Osteoblast (primary cell): ENCODE measurements at regions not wholly inside any gene's neighbourhood (a gene's known extent, or its start where the extent isn't known, plus 50 kb on each side); places are given as distances from the start of the nearest gene placed in this dataset.

ENCODE experiments used
- DNase-seq: peaks from one replicate; pipeline ENCODE4 v3.0.0; 2011; ENCODE audit warnings: low spot score, mixed read lengths; ENCODE audit not compliant: insufficient read length; ENCODE audit errors: missing footprints
- H2AFZ ChIP-seq: 2 replicates; pipeline ENCODE4 v1.6.0; 2011; ENCODE audit warnings: mild to moderate bottlenecking, low read length
- H3K27ac ChIP-seq: 2 replicates; pipeline ENCODE4 v1.5.1; 2011; ENCODE audit warnings: mild to moderate bottlenecking, low read depth, low read length, moderate library complexity
- H3K27me3 ChIP-seq: 2 replicates; pipeline ENCODE4 v1.6.0; 2012; ENCODE audit warnings: mild to moderate bottlenecking, control low read depth, inconsistent platforms, low read length, moderate library complexity; ENCODE audit not compliant: insufficient read depth
- H3K36me3 ChIP-seq: 2 replicates; pipeline ENCODE4 v1.5.1; 2011; ENCODE audit warnings: mild to moderate bottlenecking, low read length, control low read depth, moderate library complexity; ENCODE audit not compliant: insufficient read depth
- H3K4me1 ChIP-seq: 2 replicates; pipeline ENCODE4 v1.5.1; 2011; ENCODE audit warnings: mild to moderate bottlenecking, low read length, control low read depth, moderate library complexity; ENCODE audit not compliant: insufficient read depth
- H3K4me2 ChIP-seq: 2 replicates; pipeline ENCODE4 v1.6.0; 2011; ENCODE audit warnings: mild to moderate bottlenecking, low read length; ENCODE audit not compliant: insufficient read depth
- H3K4me3 ChIP-seq: fragments of 200-600 bp; sonication (generic); 3 replicates; pipeline ENCODE4 v1.5.1; 2012; ENCODE audit warnings: mild to moderate bottlenecking, low read length, inconsistent platforms; ENCODE audit not compliant: insufficient read depth
- H3K79me2 ChIP-seq: 2 replicates; pipeline ENCODE4 v1.6.0; 2012; ENCODE audit warnings: mild to moderate bottlenecking, low read length, control low read depth, inconsistent platforms; ENCODE audit not compliant: insufficient read depth
- H3K9me3 ChIP-seq: 2 replicates; pipeline ENCODE4 v1.5.1; 2011; ENCODE audit warnings: low read depth, low read length, control low read depth
- H4K20me1 ChIP-seq: 2 replicates; pipeline ENCODE4 v1.6.0; 2012; ENCODE audit warnings: mild to moderate bottlenecking, low read length, control low read depth; ENCODE audit not compliant: insufficient read depth
- CTCF ChIP-seq: IDR thresholded peaks from 2 replicates; pipeline ENCODE4 v1.5.1; 2011; ENCODE audit warnings: mild to moderate bottlenecking, low read depth, low read length, moderate library complexity; ENCODE audit errors: extremely low read depth

- no peak for TF ChIP-seq CTCF
Measured at GRCh38 chr6:2416128-2416712, 170.8 kb upstream of the GMDS start.

GRCh38 chr6:2414885-2415547 lies 169.6 kb upstream of the GMDS start:
- DNase-seq: no peak
- Histone ChIP-seq H3K27ac (peak overlapping the region; percentile 51), H3K4me3 (no peak overlapping the region), H4K20me1 (no peaks in the 10 kb centered on the region), H3K79me2 (no peaks in the 10 kb centered on the region), H3K9me3 (no peaks in the 10 kb centered on the region), H3K4me1 (peaks cover 21% of the 10 kb centered on the region), H2AFZ (peak overlapping the region; percentile 70), H3K36me3 (no peaks in the 10 kb centered on the region), H3K27me3 (no peaks in the 10 kb centered on the region), H3K4me2 (peak overlapping the region; percentile 10)
- TF ChIP-seq CTCF: no peak

More at GRCh38 chr6:2416128-2416712, 170.8 kb upstream of the GMDS start:
- no peaks in the 10 kb centered on the region for H3K9me3 ChIP-seq
- no peak overlapping the region for H3K27ac ChIP-seq
- no peaks in the 10 kb centered on the region for H4K20me1 ChIP-seq
- H2AFZ ChIP-seq: no peak overlapping the region
- H3K4me1 ChIP-seq: peaks cover 21% of the 10 kb centered on the region
- H3K36me3 ChIP-seq: no peaks in the 10 kb centered on the region
- no peak overlapping the region for H3K4me2 ChIP-seq
- DNase-seq: no peak
- no peaks in the 10 kb centered on the region for H3K79me2 ChIP-seq
- H3K4me3 ChIP-seq: no peak overlapping the region
- H3K27me3 ChIP-seq: no peaks in the 10 kb centered on the region

GRCh38 chr6:2412731-2413130 lies 167.3 kb upstream of the GMDS start:
- Histone ChIP-seq H4K20me1 (no peaks in the 10 kb centered on the region), H2AFZ (peak overlapping the region; percentile 6), H3K4me2 (peak overlapping the region; percentile 75), H3K36me3 (no peaks in the 10 kb centered on the region), H3K27ac (peak overlapping the region; percentile 88), H3K9me3 (no peaks in the 10 kb centered on the region), H3K4me1 (peaks cover 21% of the 10 kb centered on the region), H3K27me3 (no peaks in the 10 kb centered on the region), H3K79me2 (no peaks in the 10 kb centered on the region), H3K4me3 (no peak overlapping the region)
- no peak for TF ChIP-seq CTCF
- DNase-seq: peak; percentile 89

- Histone ChIP-seq H3K27ac (no peak overlapping the region), H3K4me2 (no peak overlapping the region), H2AFZ (no peak overlapping the region), H3K27me3 (no peaks in the 10 kb centered on the region), H4K20me1 (no peaks in the 10 kb centered on the region), H3K79me2 (no peaks in the 10 kb centered on the region), H3K9me3 (no peaks in the 10 kb centered on the region), H3K36me3 (no peaks in the 10 kb centered on the region), H3K4me1 (peaks cover 21% of the 10 kb centered on the region), H3K4me3 (no peak overlapping the region)
- TF ChIP-seq CTCF: no peak
- DNase-seq: no peak
Measured at GRCh38 chr6:2410656-2411380, 165.4 kb upstream of the GMDS start.
